GM23248 (cell line): ENCODE measurements at regions not wholly inside any gene's neighbourhood (a gene's known extent, or its start where the extent isn't known, plus 50 kb on each side); places are given as distances from the start of the nearest gene placed in this dataset.
A peak's percentile ranks its signal among the peaks of the same experiment; 100 is the strongest.

Experiments used
- DNase-seq: peaks from one replicate; pipeline ENCODE4 v3.0.0-alpha.2; 2015
- H2AFZ ChIP-seq: fragments of 200-600 bp; sonication (generic); 2 replicates; pipeline ENCODE4 v1.6.1; 2016; ENCODE audit warnings: antibody characterized with exemption
- H3F3A ChIP-seq: fragments of 200-600 bp; sonication (generic); 2 replicates; pipeline ENCODE4 v1.6.1; 2016; ENCODE audit warnings: mild to moderate bottlenecking, antibody characterized with exemption, mixed run types; ENCODE audit not compliant: insufficient read depth
- H3K27ac ChIP-seq: fragments of 200-600 bp; sonication (generic); 2 replicates; pipeline ENCODE4 v1.5.1; 2016; ENCODE audit warnings: mild to moderate bottlenecking
- H3K27me3 ChIP-seq: fragments of 200-600 bp; sonication (generic); replicated peaks from 2 replicates; pipeline ENCODE4 v1.6.1; 2016; ENCODE audit warnings: mild to moderate bottlenecking; ENCODE audit not compliant: insufficient read depth
- H3K36me3 ChIP-seq: fragments of 200-600 bp; sonication (generic); 2 replicates; pipeline ENCODE4 v1.6.1; 2016; ENCODE audit warnings: low read depth, mild to moderate bottlenecking
- H3K4me1 ChIP-seq: fragments of 200-600 bp; sonication (generic); 2 replicates; pipeline ENCODE4 v1.6.1; 2016; ENCODE audit warnings: mild to moderate bottlenecking; ENCODE audit not compliant: insufficient read depth
- H3K4me2 ChIP-seq: fragments of 200-600 bp; sonication (generic); one replicate; pipeline ENCODE4 v1.6.1; 2016; ENCODE audit warnings: mild to moderate bottlenecking; ENCODE audit not compliant: unreplicated experiment
- H3K4me3 ChIP-seq: fragments of 200-600 bp; sonication (generic); 2 replicates; pipeline ENCODE4 v1.5.1; 2016; ENCODE audit warnings: mild to moderate bottlenecking
- H3K79me2 ChIP-seq: fragments of 200-600 bp; sonication (generic); 2 replicates; pipeline ENCODE4 v1.6.1; 2016; ENCODE audit warnings: mild to moderate bottlenecking; ENCODE audit not compliant: insufficient read depth
- H3K9ac ChIP-seq: fragments of 200-600 bp; sonication (generic); 2 replicates; pipeline ENCODE4 v1.6.1; 2016; ENCODE audit warnings: mild to moderate bottlenecking
- H3K9me2 ChIP-seq: fragments of 200-600 bp; sonication (generic); 2 replicates; pipeline ENCODE4 v1.6.1; 2016; ENCODE audit warnings: mixed run types, mild to moderate bottlenecking, moderate library complexity; ENCODE audit not compliant: insufficient read depth
- H3K9me3 ChIP-seq: fragments of 200-600 bp; sonication (generic); one replicate; pipeline ENCODE4 v1.6.1; 2017; ENCODE audit warnings: low read depth
- H4K20me1 ChIP-seq: fragments of 200-600 bp; sonication (generic); 2 replicates; pipeline ENCODE4 v1.6.0; 2016; ENCODE audit not compliant: insufficient read depth
- EZH2 ChIP-seq: fragments of 200-600 bp; sonication (generic); IDR thresholded peaks from 2 replicates; pipeline ENCODE4 v1.6.1; 2018; ENCODE audit warnings: antibody characterized with exemption, mild to moderate bottlenecking; ENCODE audit not compliant: insufficient read depth, poor library complexity, severe bottlenecking
- EZH2phosphoT487 ChIP-seq: fragments of 200-600 bp; sonication (generic); IDR thresholded peaks from 2 replicates; pipeline ENCODE4 v1.6.1; 2018; ENCODE audit warnings: antibody characterized with exemption, moderate library complexity, mild to moderate bottlenecking, low read depth; ENCODE audit not compliant: insufficient read depth
- WGBS, 2 experiments: methylation state at CpG; one replicate each; pipeline ENCODE4 v1.1.6; 2015 to 2017; ENCODE audit warnings: low lambda C conversion rate in 2 of 2, low coverage in 1 of 2; ENCODE audit errors: missing lambda C conversion rate in 2 of 2; 5-methylcytosine and 5-hydroxymethylcytosine counted together
- in situ Hi-C: fragments of 300-500 bp; cut with MboI; formaldehyde crosslinking; loops from 2 replicates; pipeline ENCODE4 v1.15.0; 2020

DNA sequence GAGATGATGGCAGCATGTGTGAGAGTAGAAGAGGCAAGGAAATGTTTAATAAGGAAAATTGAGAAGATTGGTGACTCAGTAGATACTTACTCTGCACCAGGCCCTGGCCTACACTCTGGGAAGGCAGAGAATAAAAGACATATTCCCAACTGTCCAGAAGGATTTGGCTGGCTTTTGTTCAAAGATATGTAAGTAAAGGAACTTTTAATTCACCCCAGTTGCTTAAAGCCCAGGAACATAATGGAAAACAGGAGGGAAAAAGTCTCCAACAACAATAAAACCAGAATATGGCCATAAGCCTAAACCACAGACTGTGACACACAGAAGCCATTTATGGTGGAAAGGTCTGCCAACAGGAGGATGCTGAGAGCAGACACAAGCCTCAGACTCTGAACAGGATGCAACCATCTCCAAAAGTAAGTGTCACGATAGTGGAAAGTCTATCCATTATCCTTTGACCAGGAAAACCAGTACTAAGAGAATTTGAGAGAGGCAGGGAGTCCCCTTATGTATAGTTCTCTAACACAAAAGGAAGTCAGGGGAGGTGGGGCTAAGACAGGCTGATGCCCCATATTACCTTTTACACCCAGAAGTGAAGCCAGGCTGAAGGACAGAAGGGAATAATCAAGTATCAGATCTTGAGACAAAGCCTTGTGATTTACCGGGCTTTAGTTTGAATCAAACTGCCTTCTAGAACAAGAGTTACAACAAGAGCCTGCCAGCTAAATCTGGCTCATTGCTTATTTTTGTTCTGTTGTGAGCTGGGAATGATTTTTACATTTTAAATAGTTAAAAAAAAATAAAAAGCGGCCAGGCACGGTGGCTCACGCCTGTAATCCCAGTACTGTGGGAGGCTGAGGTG is 169.5 kb upstream of the STARD13 start:
- in situ Hi-C loops: no loop called here
- 24 to 35% methylated on average over 5 of the region's 5 CpGs for WGBS, 2 experiments
- H3K27ac ChIP-seq: peak overlapping the region; percentile 37; the same call in 1 of the 2 replicates

DNA sequence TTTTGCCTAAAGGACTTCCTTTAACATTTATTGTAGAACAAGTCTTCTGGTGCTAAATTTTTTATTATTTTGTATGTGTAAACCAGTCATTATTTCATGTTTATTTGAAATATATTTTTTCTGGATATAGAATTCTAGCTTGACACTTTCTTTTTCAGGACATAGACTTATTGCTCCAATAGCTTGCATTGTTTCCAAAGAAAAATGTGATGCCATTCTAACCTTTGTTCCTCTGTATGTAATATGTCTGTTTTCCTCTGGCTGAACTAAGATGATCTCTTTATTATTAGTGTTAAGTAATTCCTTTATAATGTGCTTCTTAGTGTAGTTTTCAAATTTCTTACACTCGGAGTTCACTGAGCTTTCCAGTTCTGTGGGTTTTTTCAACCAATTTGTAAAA is 174.1 kb upstream of the STARD13 start:
- H3K79me2 ChIP-seq: no peaks in the 10 kb centered on the region
- no peak overlapping the region for H3K4me3 ChIP-seq
- H2AFZ ChIP-seq: no peak overlapping the region
- H3F3A ChIP-seq: peaks cover 6% of the 10 kb centered on the region
- H3K4me2 ChIP-seq: no peak overlapping the region
- H3K4me1 ChIP-seq: peaks cover 8% of the 10 kb centered on the region
- 76 to 86% methylated on average over 1 of the region's 1 CpG for WGBS, 2 experiments
- DNase-seq: no peak
- H3K9me3 ChIP-seq: no peaks in the 10 kb centered on the region
- in situ Hi-C loops: no loop called here
- H3K36me3 ChIP-seq: no peaks in the 10 kb centered on the region
- no peaks in the 10 kb centered on the region for H4K20me1 ChIP-seq
- no peaks in the 10 kb centered on the region for H3K9me2 ChIP-seq
- TF ChIP-seq EZH2phosphoT487 (no peak), EZH2 (no peak)
- H3K27me3 ChIP-seq: no peaks in the 10 kb centered on the region
- H3K27ac ChIP-seq: no peak overlapping the region
- no peak overlapping the region for H3K9ac ChIP-seq

More for the DNA sequence above, 169.5 kb upstream of the STARD13 start:
- Histone ChIP-seq H3K9me3 (no peaks in the 10 kb centered on the region), H3K79me2 (no peaks in the 10 kb centered on the region), H2AFZ (peak overlapping the region; percentile 50; the same call in 1 of the 2 replicates), H3K4me2 (peak overlapping the region; percentile 1), H3K27me3 (no peaks in the 10 kb centered on the region), H3F3A (peaks cover 14% of the 10 kb centered on the region), H3K9ac (no peak overlapping the region), H3K4me1 (peaks cover 13% of the 10 kb centered on the region), H3K9me2 (no peaks in the 10 kb centered on the region), H3K4me3 (no peak overlapping the region), H3K36me3 (no peaks in the 10 kb centered on the region), H4K20me1 (no peaks in the 10 kb centered on the region)
- peak; percentile 79 for DNase-seq
- TF ChIP-seq EZH2: no peak
- TF ChIP-seq EZH2phosphoT487: no peak

- Histone ChIP-seq H3K4me3 (no peak overlapping the region), H3K27ac (no peak overlapping the region), H3K4me2 (no peak overlapping the region), H3K79me2 (no peaks in the 10 kb centered on the region), H3K9me2 (no peaks in the 10 kb centered on the region), H4K20me1 (no peaks in the 10 kb centered on the region), H3K9me3 (no peaks in the 10 kb centered on the region), H3K27me3 (no peaks in the 10 kb centered on the region), H3K9ac (no peak overlapping the region), H3K36me3 (no peaks in the 10 kb centered on the region), H3F3A (no peaks in the 10 kb centered on the region), H3K4me1 (no peaks in the 10 kb centered on the region), H2AFZ (no peak overlapping the region)
- TF ChIP-seq EZH2: no peak
- TF ChIP-seq EZH2phosphoT487: no peak
- WGBS, 2 experiments: 79% methylated on average over 4 of the region's 4 CpGs
- no peak for DNase-seq
- in situ Hi-C loops: no loop called here
Measured at GRCh38 chr13:33462109-33462508, 176.6 kb upstream of the STARD13 start.

GRCh38 chr13:33464345-33464744 is 178.8 kb upstream of the STARD13 start:
- WGBS, 2 experiments: 86 to 88% methylated on average over 2 of the region's 2 CpGs
- no peak overlapping the region for H3K4me2 ChIP-seq

More at GRCh38 chr13:33464345-33464744, 178.8 kb upstream of the STARD13 start:
- H3K79me2 ChIP-seq: no peaks in the 10 kb centered on the region
- H3K36me3 ChIP-seq: no peaks in the 10 kb centered on the region
- TF ChIP-seq EZH2phosphoT487 (no peak), EZH2 (no peak)
- in situ Hi-C loops: no loop called here
- no peaks in the 10 kb centered on the region for H3F3A ChIP-seq
- no peaks in the 10 kb centered on the region for H3K9me3 ChIP-seq
- no peaks in the 10 kb centered on the region for H3K27me3 ChIP-seq
- H3K9me2 ChIP-seq: no peaks in the 10 kb centered on the region
- no peak overlapping the region for H3K27ac ChIP-seq
- no peak overlapping the region for H2AFZ ChIP-seq
- no peaks in the 10 kb centered on the region for H3K4me1 ChIP-seq
- no peak for DNase-seq
- no peaks in the 10 kb centered on the region for H4K20me1 ChIP-seq
- H3K4me3 ChIP-seq: no peak overlapping the region
- no peak overlapping the region for H3K9ac ChIP-seq
